ENCODE measurements at regions not wholly inside any gene's neighbourhood (a gene's known extent, or its start where the extent isn't known, plus 50 kb on each side); places are given as distances from the start of the nearest gene placed in this dataset.

DNA sequence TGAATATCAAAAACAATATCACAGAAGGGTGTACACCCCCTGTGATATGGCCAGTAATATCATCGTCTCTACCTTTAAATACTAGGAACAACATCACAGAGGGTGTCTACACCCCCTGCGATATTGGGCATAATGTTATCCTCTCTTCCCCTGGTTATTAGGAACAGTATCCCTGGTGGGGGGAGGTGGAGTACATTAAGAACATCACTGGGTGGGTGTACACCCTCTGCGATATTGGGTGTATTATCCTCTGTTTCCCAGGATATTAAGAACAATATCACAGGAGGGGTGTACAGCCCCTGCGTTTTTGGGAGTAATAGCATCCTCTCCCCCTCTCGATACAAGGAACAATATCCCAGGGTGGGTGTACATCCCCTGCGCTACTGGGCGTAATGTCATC lies 1932.8 kb downstream of the SUCLG1 start:
- ATAC-seq = no peak
- intact Hi-C loops (cut with DNase I) = no loop called here
- H3K4me3 ChIP-seq = no peak overlapping the region
- TF ChIP-seq, protein P1, sequence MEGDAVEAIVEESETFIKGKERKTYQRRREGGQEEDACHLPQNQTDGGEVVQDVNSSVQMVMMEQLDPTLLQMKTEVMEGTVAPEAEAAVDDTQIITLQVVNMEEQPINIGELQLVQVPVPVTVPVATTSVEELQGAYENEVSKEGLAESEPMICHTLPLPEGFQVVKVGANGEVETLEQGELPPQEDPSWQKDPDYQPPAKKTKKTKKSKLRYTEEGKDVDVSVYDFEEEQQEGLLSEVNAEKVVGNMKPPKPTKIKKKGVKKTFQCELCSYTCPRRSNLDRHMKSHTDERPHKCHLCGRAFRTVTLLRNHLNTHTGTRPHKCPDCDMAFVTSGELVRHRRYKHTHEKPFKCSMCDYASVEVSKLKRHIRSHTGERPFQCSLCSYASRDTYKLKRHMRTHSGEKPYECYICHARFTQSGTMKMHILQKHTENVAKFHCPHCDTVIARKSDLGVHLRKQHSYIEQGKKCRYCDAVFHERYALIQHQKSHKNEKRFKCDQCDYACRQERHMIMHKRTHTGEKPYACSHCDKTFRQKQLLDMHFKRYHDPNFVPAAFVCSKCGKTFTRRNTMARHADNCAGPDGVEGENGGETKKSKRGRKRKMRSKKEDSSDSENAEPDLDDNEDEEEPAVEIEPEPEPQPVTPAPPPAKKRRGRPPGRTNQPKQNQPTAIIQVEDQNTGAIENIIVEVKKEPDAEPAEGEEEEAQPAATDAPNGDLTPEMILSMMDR (IDR thresholded peaks at IDR 0.05) = no peak
- H3K4me1 ChIP-seq = no peaks in the 10 kb centered on the region
- no peaks in the 10 kb centered on the region for H3K36me3 ChIP-seq
- H3K27ac ChIP-seq = no peak overlapping the region
- H3K9me3 ChIP-seq = peaks cover 0 to 22% of the 10 kb centered on the region in 2 donors
- no peak for DNase-seq
- no peaks in the 10 kb centered on the region for H3K27me3 ChIP-seq

DNA sequence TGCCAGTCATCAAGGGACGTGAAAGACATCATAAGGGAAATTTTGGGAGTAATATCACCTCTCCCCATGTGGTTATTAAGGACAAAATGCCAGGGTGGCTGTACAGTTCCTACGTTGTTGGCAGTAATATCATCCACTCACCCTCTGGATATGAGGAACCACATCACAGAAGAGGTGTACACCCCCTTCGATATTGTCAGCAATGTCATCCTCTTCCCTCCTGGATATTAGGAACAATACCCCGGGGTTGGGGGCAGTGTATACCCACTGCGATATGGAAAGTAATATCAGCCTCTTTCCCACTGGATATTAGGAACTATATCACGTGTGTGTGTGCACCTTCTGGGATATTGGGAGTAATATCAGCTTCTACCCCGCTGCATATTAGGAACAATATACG lies 1933.3 kb downstream of the SUCLG1 start:
- Histone ChIP-seq H3K9me3 (peaks cover 0 to 22% of the 10 kb centered on the region in 2 donors), H3K27me3 (no peaks in the 10 kb centered on the region), H3K4me3 (no peak overlapping the region), H3K36me3 (no peaks in the 10 kb centered on the region), H3K4me1 (no peaks in the 10 kb centered on the region), H3K27ac (no peak overlapping the region)
- TF ChIP-seq, protein P1 (IDR thresholded peaks at IDR 0.05) = no peak
- ATAC-seq (no peak), DNase-seq (no peak)
- intact Hi-C loops (cut with DNase I) = no loop called here

DNA sequence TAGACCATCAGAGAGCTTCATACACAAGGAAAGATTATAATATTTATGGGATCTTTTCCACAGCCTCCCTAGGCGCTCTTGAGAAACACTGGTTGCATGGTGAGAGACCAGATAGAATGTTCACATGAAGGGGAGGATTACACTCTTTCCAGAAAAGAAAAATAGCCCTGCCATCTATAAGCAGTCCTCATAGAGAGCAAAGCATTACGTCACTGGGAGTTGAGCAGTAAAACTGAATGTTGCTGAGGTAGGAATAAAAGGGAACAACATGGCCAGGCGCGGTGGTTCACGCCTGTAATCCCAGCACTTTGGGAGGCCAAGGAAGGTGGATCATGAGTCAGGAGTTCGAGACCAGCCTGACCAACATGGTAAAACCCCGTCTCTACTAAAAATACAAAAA lies 1934.3 kb downstream of the SUCLG1 start:
- H3K4me3 ChIP-seq = no peak overlapping the region
- TF ChIP-seq, protein P1 (IDR thresholded peaks at IDR 0.05) = no peak

DNA sequence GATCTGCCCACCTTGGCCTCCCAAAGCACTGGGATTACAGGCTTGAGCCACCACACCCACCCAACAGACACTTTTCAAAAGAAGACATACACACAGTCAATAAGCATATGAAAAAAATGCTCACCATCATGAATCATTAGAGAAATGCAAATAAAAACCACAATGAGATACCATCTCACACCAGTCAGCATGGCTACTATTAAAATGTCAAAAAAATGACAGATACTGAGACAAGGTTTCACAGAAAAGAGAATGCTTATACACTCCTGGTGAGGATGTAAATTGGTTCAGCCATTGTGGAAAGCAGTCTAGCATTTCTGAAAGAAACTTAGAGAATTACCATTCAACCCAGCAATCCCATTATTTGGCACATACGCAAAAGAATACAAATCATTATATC lies 1947.2 kb downstream of the SUCLG1 start:
- no peak for ATAC-seq
- intact Hi-C loops (cut with DNase I) = no loop called here

More for the DNA sequence above, 1934.3 kb downstream of the SUCLG1 start:
- no peak for ATAC-seq
- H3K9me3 ChIP-seq = peaks cover 0 to 22% of the 10 kb centered on the region in 2 donors
- no peaks in the 10 kb centered on the region for H3K36me3 ChIP-seq
- no peaks in the 10 kb centered on the region for H3K4me1 ChIP-seq
- intact Hi-C loops (cut with DNase I) = no loop called here
- no peak overlapping the region for H3K27ac ChIP-seq
- no peaks in the 10 kb centered on the region for H3K27me3 ChIP-seq
- no peak for DNase-seq

DNA sequence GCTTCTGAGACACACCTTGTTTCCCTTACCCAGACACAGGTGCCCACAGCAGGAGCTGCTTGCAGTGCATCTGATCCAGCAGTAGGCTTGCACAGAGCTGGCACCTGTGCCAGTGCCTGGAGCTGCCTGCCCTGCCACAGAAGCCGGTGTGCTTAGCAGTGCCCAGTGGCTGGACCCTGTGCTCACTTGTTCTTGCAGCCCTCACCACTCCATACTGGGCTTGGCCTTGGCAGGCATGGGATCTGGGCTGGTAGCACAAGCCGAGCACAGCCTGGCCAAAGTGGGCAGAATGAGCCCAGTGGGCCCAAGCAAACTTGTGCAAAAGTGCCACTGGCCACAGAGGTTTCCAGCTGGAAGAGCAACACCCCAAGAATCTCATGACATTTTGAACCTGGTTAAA lies 1950.4 kb downstream of the SUCLG1 start:
- peaks cover 0 to 18% of the 10 kb centered on the region in 2 donors for H3K9me3 ChIP-seq
- DNase-seq (peak in 1 of 4 donors; percentile 48), ATAC-seq (no peak)
- TF ChIP-seq, protein P1 (IDR thresholded peaks at IDR 0.05) = no peak
- H3K36me3 ChIP-seq = no peaks in the 10 kb centered on the region
- H3K4me3 ChIP-seq = no peak overlapping the region
- no peak overlapping the region for H3K27ac ChIP-seq
- no peaks in the 10 kb centered on the region for H3K27me3 ChIP-seq
- intact Hi-C loops (cut with DNase I) = no loop called here
- H3K4me1 ChIP-seq = no peaks in the 10 kb centered on the region

More for the DNA sequence above, 1947.2 kb downstream of the SUCLG1 start:
- Histone ChIP-seq H3K36me3 (no peaks in the 10 kb centered on the region), H3K9me3 (peaks cover 0 to 20% of the 10 kb centered on the region in 2 donors), H3K4me3 (no peak overlapping the region), H3K27me3 (no peaks in the 10 kb centered on the region), H3K27ac (no peak overlapping the region), H3K4me1 (no peaks in the 10 kb centered on the region)
- TF ChIP-seq, protein P1 (IDR thresholded peaks at IDR 0.05) = no peak
- DNase-seq = no peak

Measured in left lung (tissue), 4 donors.